ENCODE measurements at regions not wholly inside any gene's neighbourhood (a gene's known extent, or its start where the extent isn't known, plus 50 kb on each side); places are given as distances from the start of the nearest gene placed in this dataset.

GRCh38 chr15:47326410-47327333 lies 390.6 kb upstream of the SEMA6D start:
- TF ChIP-seq CTCF (conservative IDR thresholded peaks at IDR 0.05; ENCODE audit: low read depth, low read length) (no peak), EZH2 (IDR thresholded peaks at IDR 0.05; ENCODE audit: borderline replicate concordance, low read depth, low read length, poor library complexity, severe bottlenecking) (no peak)
